ENCODE measurements at regions not wholly inside any gene's neighbourhood (a gene's known extent, or its start where the extent isn't known, plus 50 kb on each side); places are given as distances from the start of the nearest gene placed in this dataset.

DNA sequence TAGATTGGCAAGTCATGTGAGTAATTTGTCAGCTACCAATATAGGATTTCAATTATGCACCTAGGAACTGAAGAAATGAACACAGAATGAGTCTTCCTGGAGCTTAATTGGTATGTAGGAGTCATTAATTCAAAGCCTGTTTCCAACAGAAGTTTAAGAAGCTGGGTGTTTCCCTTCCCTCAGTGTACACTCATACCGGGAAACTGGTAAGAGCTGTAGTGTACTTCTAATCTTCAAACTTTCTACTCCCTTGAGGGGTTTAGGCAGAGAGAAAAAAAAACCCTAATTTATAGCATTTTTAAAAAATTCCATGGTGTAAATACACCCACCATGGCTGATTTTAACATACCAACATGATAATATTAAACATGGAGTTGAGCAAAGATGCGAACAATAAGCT, 665.7 kb upstream of the SLITRK5 start:
- Histone ChIP-seq H3K36me3 (ENCODE audit: insufficient read depth, low read length) (no peaks in the 10 kb centered on the region), H4K20me1 (ENCODE audit: insufficient read depth, low read length) (no peaks in the 10 kb centered on the region), H3K4me1 (ENCODE audit: insufficient read depth, low read length, poor library complexity, severe bottlenecking) (no peaks in the 10 kb centered on the region), H2AFZ (ENCODE audit: low read length) (no peak overlapping the region), H3K79me2 (ENCODE audit: insufficient read depth, low read depth, low read length) (no peaks in the 10 kb centered on the region), H3K4me3 (ENCODE audit: low read depth, low read length, poor library complexity, severe bottlenecking) (no peak overlapping the region), H3K27ac (ENCODE audit: low read depth, low read length, poor library complexity, severe bottlenecking) (no peak overlapping the region), H3K9me3 (ENCODE audit: low read length) (no peaks in the 10 kb centered on the region), H3K9me2 (ENCODE audit: insufficient read depth, low read length) (no peaks in the 10 kb centered on the region), H3K4me2 (ENCODE audit: low read length) (no peak overlapping the region)
- DNase-seq (ENCODE audit: low spot score): no peak
- intact Hi-C loops (cut with micrococcal nuclease; ENCODE audit: unreplicated experiment): no loop called here
- TF ChIP-seq EZH2phosphoT487 (IDR thresholded peaks at IDR 0.05; ENCODE audit: borderline replicate concordance, low read depth, low read length): no peak
- TF ChIP-seq, protein P1, sequence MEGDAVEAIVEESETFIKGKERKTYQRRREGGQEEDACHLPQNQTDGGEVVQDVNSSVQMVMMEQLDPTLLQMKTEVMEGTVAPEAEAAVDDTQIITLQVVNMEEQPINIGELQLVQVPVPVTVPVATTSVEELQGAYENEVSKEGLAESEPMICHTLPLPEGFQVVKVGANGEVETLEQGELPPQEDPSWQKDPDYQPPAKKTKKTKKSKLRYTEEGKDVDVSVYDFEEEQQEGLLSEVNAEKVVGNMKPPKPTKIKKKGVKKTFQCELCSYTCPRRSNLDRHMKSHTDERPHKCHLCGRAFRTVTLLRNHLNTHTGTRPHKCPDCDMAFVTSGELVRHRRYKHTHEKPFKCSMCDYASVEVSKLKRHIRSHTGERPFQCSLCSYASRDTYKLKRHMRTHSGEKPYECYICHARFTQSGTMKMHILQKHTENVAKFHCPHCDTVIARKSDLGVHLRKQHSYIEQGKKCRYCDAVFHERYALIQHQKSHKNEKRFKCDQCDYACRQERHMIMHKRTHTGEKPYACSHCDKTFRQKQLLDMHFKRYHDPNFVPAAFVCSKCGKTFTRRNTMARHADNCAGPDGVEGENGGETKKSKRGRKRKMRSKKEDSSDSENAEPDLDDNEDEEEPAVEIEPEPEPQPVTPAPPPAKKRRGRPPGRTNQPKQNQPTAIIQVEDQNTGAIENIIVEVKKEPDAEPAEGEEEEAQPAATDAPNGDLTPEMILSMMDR (conservative IDR thresholded peaks at IDR 0.05; ENCODE audit: low read length): no peak
- ChIA-PET POLR2A (no interaction called here), CTCF (ENCODE audit: unreplicated experiment) (no interaction called here)
- BruUV-seq (replicated peaks): no TSS peak

DNA sequence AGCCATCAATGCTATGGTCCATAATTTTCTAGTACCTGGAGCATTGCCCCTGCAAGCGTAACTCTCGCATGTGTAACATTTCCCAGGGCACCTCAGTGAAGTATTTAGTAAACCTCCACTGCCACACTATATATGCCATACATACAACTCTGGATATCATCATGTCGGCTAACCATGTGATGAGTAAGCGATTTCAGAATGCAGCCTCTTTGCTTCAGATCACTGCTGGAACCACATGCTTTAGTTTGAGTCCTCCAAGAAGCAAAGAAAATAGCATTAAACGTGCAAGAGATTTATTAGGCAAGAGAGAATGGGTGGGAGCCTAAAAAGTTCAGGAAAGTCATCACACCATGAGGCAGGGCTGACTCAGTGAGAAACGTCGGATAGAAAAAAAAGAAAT, 635.6 kb upstream of the SLITRK5 start:
- no peak overlapping the region for H3K4me3 ChIP-seq (ENCODE audit: low read depth, low read length, poor library complexity, severe bottlenecking)
- ChIA-PET CTCF (ENCODE audit: unreplicated experiment) (no interaction called here), POLR2A (interaction anchor here (0.6 to 0.7 kb wide), 2 partner anchors 11 to 1024 kb away, joined by 4 to 6 read pairs; no protein-coding TSS in a partner anchor)
- no peaks in the 10 kb centered on the region for H3K9me3 ChIP-seq (ENCODE audit: low read length)
- no peak overlapping the region for H2AFZ ChIP-seq (ENCODE audit: low read length)
- TF ChIP-seq EZH2phosphoT487 (IDR thresholded peaks at IDR 0.05; ENCODE audit: borderline replicate concordance, low read depth, low read length): no peak
- TF ChIP-seq, protein P1 (conservative IDR thresholded peaks at IDR 0.05; ENCODE audit: low read length): no peak
- no peaks in the 10 kb centered on the region for H3K9me2 ChIP-seq (ENCODE audit: insufficient read depth, low read length)
- H3K79me2 ChIP-seq (ENCODE audit: insufficient read depth, low read depth, low read length): no peaks in the 10 kb centered on the region
- no peaks in the 10 kb centered on the region for H4K20me1 ChIP-seq (ENCODE audit: insufficient read depth, low read length)
- no peak overlapping the region for H3K4me2 ChIP-seq (ENCODE audit: low read length)
- intact Hi-C loops (cut with micrococcal nuclease; ENCODE audit: unreplicated experiment): no loop called here
- DNase-seq (ENCODE audit: low spot score): no peak
- BruUV-seq (replicated peaks): no TSS peak
- H3K36me3 ChIP-seq (ENCODE audit: insufficient read depth, low read length): no peaks in the 10 kb centered on the region
- no peak overlapping the region for H3K27ac ChIP-seq (ENCODE audit: low read depth, low read length, poor library complexity, severe bottlenecking)
- H3K4me1 ChIP-seq (ENCODE audit: insufficient read depth, low read length, poor library complexity, severe bottlenecking): no peaks in the 10 kb centered on the region

GRCh38 chr13:87042946-87043345, 628.2 kb upstream of the SLITRK5 start:
- BruUV-seq (replicated peaks): no TSS peak
- H2AFZ ChIP-seq (ENCODE audit: low read length): no peak overlapping the region
- no peaks in the 10 kb centered on the region for H3K9me3 ChIP-seq (ENCODE audit: low read length)
- H3K79me2 ChIP-seq (ENCODE audit: insufficient read depth, low read depth, low read length): no peaks in the 10 kb centered on the region
- intact Hi-C loops (cut with micrococcal nuclease; ENCODE audit: unreplicated experiment): no loop called here
- no peak overlapping the region for H3K4me2 ChIP-seq (ENCODE audit: low read length)
- H3K4me3 ChIP-seq (ENCODE audit: low read depth, low read length, poor library complexity, severe bottlenecking): no peak overlapping the region
- ChIA-PET CTCF (ENCODE audit: unreplicated experiment) (no interaction called here), POLR2A (interaction anchor here (0.7 to 1.7 kb wide), 3 partner anchors 9 to 14 kb away, joined by 3 to 4 read pairs (median 3); no protein-coding TSS in a partner anchor)
- H4K20me1 ChIP-seq (ENCODE audit: insufficient read depth, low read length): no peaks in the 10 kb centered on the region
- H3K36me3 ChIP-seq (ENCODE audit: insufficient read depth, low read length): no peaks in the 10 kb centered on the region
- no peaks in the 10 kb centered on the region for H3K4me1 ChIP-seq (ENCODE audit: insufficient read depth, low read length, poor library complexity, severe bottlenecking)
- no peak for DNase-seq (ENCODE audit: low spot score)
- H3K27ac ChIP-seq (ENCODE audit: low read depth, low read length, poor library complexity, severe bottlenecking): no peak overlapping the region
- no peak for TF ChIP-seq EZH2phosphoT487 (IDR thresholded peaks at IDR 0.05; ENCODE audit: borderline replicate concordance, low read depth, low read length)
- TF ChIP-seq, protein P1 (conservative IDR thresholded peaks at IDR 0.05; ENCODE audit: low read length): no peak
- no peaks in the 10 kb centered on the region for H3K9me2 ChIP-seq (ENCODE audit: insufficient read depth, low read length)
